B cell (primary cell): ENCODE measurements at regions not wholly inside any gene's neighbourhood (a gene's known extent, or its start where the extent isn't known, plus 50 kb on each side); places are given as distances from the start of the nearest gene placed in this dataset.

Experiments
- ATAC-seq: fragments of 200-7000 bp; cut with Tn5 transposase; one replicate; pipeline ENCODE4 v1.10.0; 2021; ENCODE audit warnings: low read depth, mild to moderate bottlenecking, moderate number of reproducible peaks, moderate library complexity
- CTCF ChIA-PET: fragments of 350-600 bp; sonication (Branson Sonifier 250); formaldehyde crosslinking; loops from one replicate; lab custom pipeline; 2021; ENCODE audit warnings: antibody characterized with exemption, inconsistent platforms; lab: Charles Lee
- POLR2A ChIA-PET: fragments of 350-600 bp; sonication (Branson Sonifier 250); formaldehyde crosslinking; loops from one replicate; lab custom pipeline; 2021; ENCODE audit warnings: antibody characterized with exemption; lab: Charles Lee
- DNase-seq: peaks from one replicate; pipeline ENCODE4 v3.0.0; 2013
- H2AFZ ChIP-seq: 2 replicates; pipeline ENCODE4 v1.6.1; 2012; ENCODE audit warnings: mild to moderate bottlenecking, low read depth, low read length; ENCODE audit not compliant: insufficient read depth, poor library complexity, severe bottlenecking
- H3K27ac ChIP-seq, 2 donors: 1 replicate in 1 of 2; 2 replicates in 1 of 2; pipeline ENCODE4 v1.5.1; 2012 to 2013; ENCODE audit warnings: low read length in 2 of 2, mild to moderate bottlenecking in 2 of 2, moderate library complexity in 1 of 2
- H3K27me3 ChIP-seq, 4 experiments: fragments of 200-600 bp in 1 of 4; sonication (generic) in 1 of 4; replicated peaks in 1 of 4; 1 replicate in 2 of 4; 2 replicates in 2 of 4; pipeline versions ENCODE4 v1.6.1 to v1.7.0; 2013 to 2016; ENCODE audit warnings: low read length in 3 of 4, mild to moderate bottlenecking in 2 of 4, mixed read lengths in 1 of 4, moderate library complexity in 1 of 4; ENCODE audit not compliant: insufficient read depth in 4 of 4, control insufficient read depth in 3 of 4; ENCODE audit errors: control extremely low read depth in 1 of 4
- H3K36me3 ChIP-seq, 2 experiments: replicated peaks in 1 of 2; 1 replicate in 1 of 2; 2 replicates in 1 of 2; pipeline versions ENCODE4 v1.6.1 to v1.7.1; 2013; ENCODE audit warnings: low read length in 1 of 2; ENCODE audit not compliant: insufficient read depth in 2 of 2, control insufficient read depth in 1 of 2; ENCODE audit errors: control extremely low read depth in 1 of 2, extremely low read depth in 1 of 2
- H3K4me1 ChIP-seq, 2 donors: fragments of 200-600 bp in 1 of 2; sonication (generic) in 1 of 2; 1 replicate in 1 of 2; 2 replicates in 1 of 2; pipeline versions ENCODE4 v1.5.1 to v1.6.1; 2013 to 2017; ENCODE audit warnings: low read length in 2 of 2; ENCODE audit not compliant: control insufficient read depth in 2 of 2, insufficient read depth in 2 of 2
- H3K4me2 ChIP-seq: replicated peaks from 2 replicates; pipeline ENCODE3; 2012; ENCODE audit warnings: mild to moderate bottlenecking, low read depth, low read length; ENCODE audit not compliant: poor library complexity, severe bottlenecking
- H3K4me3 ChIP-seq, 5 experiments: fragments of 200-600 bp in 1 of 5; sonication (generic) in 1 of 5; 1 replicate in 3 of 5; 2 replicates in 2 of 5; pipeline versions ENCODE4 v1.5.1 to v1.7.0; 2011 to 2016; ENCODE audit warnings: low read length in 4 of 5, mild to moderate bottlenecking in 4 of 5, low read depth in 2 of 5, control low read depth in 1 of 5, moderate library complexity in 1 of 5; ENCODE audit not compliant: insufficient read depth in 1 of 5; ENCODE audit errors: control extremely low read depth in 1 of 5, extremely low read depth in 1 of 5
- H3K79me2 ChIP-seq: fragments of 200-600 bp; sonication (generic); one replicate; pipeline ENCODE4 v1.6.0; 2016; ENCODE audit warnings: low read length; ENCODE audit not compliant: control insufficient read depth, insufficient read depth
- H3K9ac ChIP-seq: fragments of 200-600 bp; sonication (generic); 2 replicates; pipeline ENCODE4 v1.6.1; 2017; ENCODE audit warnings: mild to moderate bottlenecking, low read length, moderate library complexity
- H3K9me3 ChIP-seq, 3 donors: one replicate each; pipeline versions ENCODE4 v1.6.1 to v1.7.1; 2013; ENCODE audit warnings: low read length in 2 of 3; ENCODE audit not compliant: control insufficient read depth in 2 of 3, insufficient read depth in 1 of 3; ENCODE audit errors: control extremely low read depth in 1 of 3
- H4K20me1 ChIP-seq: 2 replicates; pipeline ENCODE4 v1.6.0; 2012; ENCODE audit warnings: mild to moderate bottlenecking, low read length; ENCODE audit not compliant: insufficient read depth, control insufficient read depth, poor library complexity, severe bottlenecking
- H3K27ac Mint-ChIP-seq: one replicate; pipeline ENCODE4 v1.8.0; 2021; ENCODE audit warnings: mixed read lengths
- H3K27me3 Mint-ChIP-seq: one replicate; pipeline ENCODE4 v1.8.0; 2021; ENCODE audit warnings: mixed read lengths
- H3K4me1 Mint-ChIP-seq: one replicate; pipeline ENCODE4 v1.8.0; 2021; ENCODE audit warnings: mixed read lengths
- H3K4me3 Mint-ChIP-seq: one replicate; pipeline ENCODE4 v1.8.0; 2021; ENCODE audit warnings: mixed read lengths
- H3K9me3 Mint-ChIP-seq: one replicate; pipeline ENCODE4 v1.8.0; 2022; ENCODE audit warnings: mixed read lengths; ENCODE audit not compliant: insufficient read depth
- EZH2 ChIP-seq: IDR thresholded peaks from 2 replicates; pipeline ENCODE4 v1.6.1; 2012; ENCODE audit warnings: borderline replicate concordance, low read depth, mild to moderate bottlenecking, moderate library complexity, low read length; ENCODE audit not compliant: insufficient read depth, poor library complexity, severe bottlenecking
- WGBS: methylation state at CpG from one replicate; pipeline ENCODE4 v1.1.5; 2013; ENCODE audit warnings: missing lambda C conversion rate; ENCODE audit not compliant: insufficient coverage; 5-methylcytosine and 5-hydroxymethylcytosine counted together
- intact Hi-C: fragments of 100-400 bp; cut with micrococcal nuclease; formaldehyde crosslinking; loops from one replicate; pipeline ENCODE4 v1.10.0; 2022
- TF ChIP-seq, protein P1 (sequence below): fragments of 200-600 bp; IDR thresholded peaks from one replicate; pipeline ENCODE4 v1.8.0; 2022; ENCODE audit warnings: antibody characterized with exemption, mild to moderate bottlenecking

DNA sequence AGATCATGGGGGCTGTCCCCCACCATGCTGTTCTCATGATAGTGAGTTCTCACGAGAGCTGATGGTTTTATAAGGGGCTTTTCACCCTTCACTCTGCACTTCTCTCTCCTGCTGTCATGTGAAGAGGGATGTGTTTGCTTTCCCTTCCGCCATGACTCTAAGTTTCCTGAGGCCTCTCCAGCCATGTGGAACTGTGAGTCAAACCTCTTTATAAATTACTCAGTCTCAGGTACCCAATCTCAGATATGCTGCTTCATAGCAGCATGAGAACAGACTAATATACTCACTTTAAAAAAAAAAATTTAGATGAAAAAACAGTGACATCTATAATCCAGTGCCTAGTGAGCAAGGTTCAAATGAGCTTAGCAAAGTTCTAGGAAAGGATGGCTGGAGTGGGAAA lies 135.1 kb upstream of the RAB4A start:
- intact Hi-C loops: no loop called here
- H3K27ac Mint-ChIP-seq: no peak overlapping the region

DNA sequence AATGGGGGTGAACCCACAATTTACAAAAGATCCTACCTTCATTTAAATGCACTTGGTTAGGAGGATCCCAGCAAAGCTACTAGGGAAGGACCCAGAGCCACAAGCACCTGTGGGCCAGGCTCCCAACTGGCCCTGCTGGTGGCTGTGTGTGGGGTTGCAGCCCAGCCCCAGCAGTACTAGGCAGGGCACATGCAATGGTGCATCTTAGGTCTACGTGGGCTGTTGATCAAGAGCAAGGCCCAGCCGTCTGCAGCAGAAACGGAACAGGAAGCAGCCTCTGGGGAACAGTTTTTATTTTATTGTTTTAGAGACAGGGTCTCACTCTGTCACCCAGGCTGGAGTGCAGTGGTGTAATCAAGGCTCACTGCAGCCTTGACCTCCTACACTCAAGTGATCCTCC lies 134.1 kb upstream of the RAB4A start:
- intact Hi-C loops: no loop called here
- Histone ChIP-seq H3K36me3 (no peaks in the 10 kb centered on the region), H3K4me2 (peak overlapping the region; percentile 22), H3K27ac (no peak overlapping the region), H3K9ac (no peak overlapping the region), H3K9me3 (peaks cover 0 to 18% (median 15%) of the 10 kb centered on the region in 3 donors), H3K79me2 (no peaks in the 10 kb centered on the region), H3K4me3 (no peak overlapping the region), H3K27me3 (no peaks in the 10 kb centered on the region), H4K20me1 (no peaks in the 10 kb centered on the region), H2AFZ (peak overlapping the region; percentile 27), H3K4me1 (peaks cover 25 to 33% of the 10 kb centered on the region in 2 donors)
- ChIA-PET CTCF (no interaction called here), POLR2A (no interaction called here)
- ATAC-seq (peak; percentile 57), DNase-seq (peak; percentile 31)
- Mint-ChIP-seq H3K27me3 (peaks cover 4% of the 10 kb centered on the region), H3K4me1 (peaks cover 37% of the 10 kb centered on the region), H3K9me3 (peaks cover 15% of the 10 kb centered on the region), H3K4me3 (peak overlapping the region; percentile 38), H3K27ac (peak overlapping the region; percentile 64)
- WGBS: 13% methylated on average over 3 of the region's 3 CpGs
- TF ChIP-seq EZH2: no peak
- TF ChIP-seq, protein P1, sequence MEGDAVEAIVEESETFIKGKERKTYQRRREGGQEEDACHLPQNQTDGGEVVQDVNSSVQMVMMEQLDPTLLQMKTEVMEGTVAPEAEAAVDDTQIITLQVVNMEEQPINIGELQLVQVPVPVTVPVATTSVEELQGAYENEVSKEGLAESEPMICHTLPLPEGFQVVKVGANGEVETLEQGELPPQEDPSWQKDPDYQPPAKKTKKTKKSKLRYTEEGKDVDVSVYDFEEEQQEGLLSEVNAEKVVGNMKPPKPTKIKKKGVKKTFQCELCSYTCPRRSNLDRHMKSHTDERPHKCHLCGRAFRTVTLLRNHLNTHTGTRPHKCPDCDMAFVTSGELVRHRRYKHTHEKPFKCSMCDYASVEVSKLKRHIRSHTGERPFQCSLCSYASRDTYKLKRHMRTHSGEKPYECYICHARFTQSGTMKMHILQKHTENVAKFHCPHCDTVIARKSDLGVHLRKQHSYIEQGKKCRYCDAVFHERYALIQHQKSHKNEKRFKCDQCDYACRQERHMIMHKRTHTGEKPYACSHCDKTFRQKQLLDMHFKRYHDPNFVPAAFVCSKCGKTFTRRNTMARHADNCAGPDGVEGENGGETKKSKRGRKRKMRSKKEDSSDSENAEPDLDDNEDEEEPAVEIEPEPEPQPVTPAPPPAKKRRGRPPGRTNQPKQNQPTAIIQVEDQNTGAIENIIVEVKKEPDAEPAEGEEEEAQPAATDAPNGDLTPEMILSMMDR: no peak

More for the DNA sequence above, 135.1 kb upstream of the RAB4A start:
- Histone ChIP-seq H3K4me2 (no peak overlapping the region), H3K9me3 (peaks cover 0 to 18% (median 15%) of the 10 kb centered on the region in 3 donors), H4K20me1 (no peaks in the 10 kb centered on the region), H3K27me3 (peaks cover 0 to 4% (median 2%) of the 10 kb centered on the region in 4 experiments), H3K4me3 (no peak overlapping the region), H3K9ac (no peak overlapping the region), H3K4me1 (peaks cover 25 to 39% of the 10 kb centered on the region in 2 donors), H3K36me3 (no peaks in the 10 kb centered on the region), H3K27ac (no peak overlapping the region), H3K79me2 (no peaks in the 10 kb centered on the region), H2AFZ (no peak overlapping the region)
- ATAC-seq (no peak), DNase-seq (no peak)
- no peak overlapping the region for H3K4me3 Mint-ChIP-seq
- peaks cover 15% of the 10 kb centered on the region for H3K9me3 Mint-ChIP-seq
- TF ChIP-seq EZH2: no peak
- TF ChIP-seq, protein P1: no peak
- POLR2A ChIA-PET: no interaction called here
- peaks cover 12% of the 10 kb centered on the region for H3K27me3 Mint-ChIP-seq
- CTCF ChIA-PET: no interaction called here
- WGBS: no CpG with 5 or more reads among the region's 2 CpGs
- peaks cover 41% of the 10 kb centered on the region for H3K4me1 Mint-ChIP-seq
